ENCODE measurements at regions not wholly inside any gene's neighbourhood (a gene's known extent, or its start where the extent isn't known, plus 50 kb on each side); places are given as distances from the start of the nearest gene placed in this dataset.

DNA sequence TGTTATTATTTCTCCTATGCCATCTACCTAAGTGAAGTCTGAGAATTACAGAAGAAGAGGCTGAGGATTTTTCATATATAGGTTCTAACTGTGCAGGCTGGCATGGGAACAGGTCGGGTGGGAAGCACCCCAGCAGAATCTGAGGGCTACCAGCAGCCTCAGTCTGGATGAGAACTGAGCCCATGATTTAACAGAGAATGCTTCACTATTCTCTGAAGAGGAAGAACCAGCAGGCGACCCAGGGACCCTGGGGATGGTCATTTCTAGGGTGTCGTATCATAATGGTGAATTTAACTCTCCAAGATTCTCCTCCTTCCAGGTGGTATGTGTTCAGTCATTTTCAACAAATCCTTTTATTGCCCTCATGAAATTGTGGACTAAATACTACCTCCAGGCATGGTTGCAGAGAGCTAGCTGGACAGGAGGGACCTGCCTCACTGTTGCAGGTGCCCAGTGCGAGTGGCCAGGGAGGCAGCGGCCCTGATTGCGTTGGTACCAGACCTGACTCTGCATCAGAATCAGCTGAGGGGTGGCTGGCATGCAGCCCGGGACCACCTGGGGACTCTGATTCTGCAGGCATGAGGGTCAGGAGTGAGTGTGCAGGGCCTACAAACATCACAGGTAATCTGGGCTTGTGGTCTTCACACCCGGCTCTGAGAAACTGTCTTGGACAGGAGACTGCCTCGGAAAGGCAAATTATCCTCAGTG lies 272.2 kb downstream of the TSN start:
- peaks cover under 1% of the 10 kb centered on the region for H3K27me3 Mint-ChIP-seq (ENCODE audit: low read depth, unreplicated experiment)
- Histone ChIP-seq H3K36me3 (ENCODE audit: insufficient read depth, low read length) (no peaks in the 10 kb centered on the region), H3K27me3 (ENCODE audit: insufficient read depth, low read length) (no peaks in the 10 kb centered on the region), H3K4me1 (ENCODE audit: insufficient read depth, low read length) (peaks cover 20% of the 10 kb centered on the region), H3K27ac (ENCODE audit: low read depth, low read length) (peak overlapping the region; percentile 54), H3K79me2 (ENCODE audit: insufficient read depth, low read length) (no peaks in the 10 kb centered on the region), H3K9me3 (ENCODE audit: insufficient read depth, low read depth, low read length) (no peaks in the 10 kb centered on the region), H2AFZ (ENCODE audit: low read depth, low read length) (no peak overlapping the region), H3K4me2 (ENCODE audit: low read length) (peak overlapping the region; percentile 62), H3K4me3 (ENCODE audit: insufficient read depth, low read depth, low read length) (no peak overlapping the region), H4K20me1 (ENCODE audit: insufficient read depth, low read length) (no peaks in the 10 kb centered on the region), H3K9ac (ENCODE audit: low read length) (peak overlapping the region; percentile 13)
- DNase-seq (ENCODE audit: low read depth): no peak
- H3K36me3 Mint-ChIP-seq (ENCODE audit: low read depth, unreplicated experiment): no peaks in the 10 kb centered on the region
- H3K9me3 Mint-ChIP-seq (ENCODE audit: unreplicated experiment): no peaks in the 10 kb centered on the region
- no peak for TF ChIP-seq EZH2 (IDR thresholded peaks at IDR 0.05; ENCODE audit: insufficient read depth, low read length)
- TF ChIP-seq, protein P1, sequence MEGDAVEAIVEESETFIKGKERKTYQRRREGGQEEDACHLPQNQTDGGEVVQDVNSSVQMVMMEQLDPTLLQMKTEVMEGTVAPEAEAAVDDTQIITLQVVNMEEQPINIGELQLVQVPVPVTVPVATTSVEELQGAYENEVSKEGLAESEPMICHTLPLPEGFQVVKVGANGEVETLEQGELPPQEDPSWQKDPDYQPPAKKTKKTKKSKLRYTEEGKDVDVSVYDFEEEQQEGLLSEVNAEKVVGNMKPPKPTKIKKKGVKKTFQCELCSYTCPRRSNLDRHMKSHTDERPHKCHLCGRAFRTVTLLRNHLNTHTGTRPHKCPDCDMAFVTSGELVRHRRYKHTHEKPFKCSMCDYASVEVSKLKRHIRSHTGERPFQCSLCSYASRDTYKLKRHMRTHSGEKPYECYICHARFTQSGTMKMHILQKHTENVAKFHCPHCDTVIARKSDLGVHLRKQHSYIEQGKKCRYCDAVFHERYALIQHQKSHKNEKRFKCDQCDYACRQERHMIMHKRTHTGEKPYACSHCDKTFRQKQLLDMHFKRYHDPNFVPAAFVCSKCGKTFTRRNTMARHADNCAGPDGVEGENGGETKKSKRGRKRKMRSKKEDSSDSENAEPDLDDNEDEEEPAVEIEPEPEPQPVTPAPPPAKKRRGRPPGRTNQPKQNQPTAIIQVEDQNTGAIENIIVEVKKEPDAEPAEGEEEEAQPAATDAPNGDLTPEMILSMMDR (IDR thresholded peaks at IDR 0.05; ENCODE audit: insufficient read depth, low read depth, low read length): no peak
- no peak for FAIRE-seq
- H3K4me3 Mint-ChIP-seq (ENCODE audit: unreplicated experiment): no peak overlapping the region
- no peak overlapping the region for H3K27ac Mint-ChIP-seq (ENCODE audit: unreplicated experiment)
- H3K4me1 Mint-ChIP-seq (ENCODE audit: low read depth, unreplicated experiment): peaks cover 20% of the 10 kb centered on the region

DNA sequence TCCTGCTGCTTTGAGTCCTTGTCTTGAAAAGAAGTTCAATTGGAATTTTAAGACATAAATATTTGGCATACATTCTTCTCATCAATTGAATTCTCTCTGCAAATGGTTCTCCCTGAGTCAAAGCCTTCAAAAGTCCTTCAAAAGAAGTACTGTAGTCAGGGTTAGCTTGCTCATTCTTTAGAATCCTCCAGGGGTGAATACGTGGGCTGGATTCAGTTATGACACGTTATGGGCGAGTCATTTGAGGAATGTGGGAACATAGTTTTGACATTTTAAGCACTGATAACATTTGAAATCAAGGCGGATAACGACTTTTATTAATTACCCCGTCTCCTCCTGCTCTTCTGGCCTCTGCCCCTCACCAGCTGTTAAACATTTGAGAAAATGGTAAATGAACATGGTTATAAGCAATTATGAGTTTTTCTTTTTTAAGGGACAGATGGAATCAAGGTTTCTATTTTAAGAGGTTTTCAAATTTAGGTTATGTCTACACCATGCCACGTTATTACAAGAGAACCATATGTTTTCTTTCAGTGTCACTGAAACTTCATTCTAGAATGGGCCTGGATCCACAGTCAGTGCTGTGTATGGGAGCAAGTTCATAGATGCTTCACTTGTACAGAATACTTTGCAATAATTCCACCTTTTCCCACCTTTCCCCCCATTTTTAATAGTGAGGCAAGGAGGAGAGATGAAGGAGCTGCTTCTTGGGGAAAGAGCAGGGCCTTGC lies 273.1 kb downstream of the TSN start:
- DNase-seq (ENCODE audit: low read depth) (peak; percentile 92), FAIRE-seq (peak; percentile 97)
- peak overlapping the region; percentile 60 for H3K27ac Mint-ChIP-seq (ENCODE audit: unreplicated experiment)
- TF ChIP-seq, protein P1 (IDR thresholded peaks at IDR 0.05; ENCODE audit: insufficient read depth, low read depth, low read length): no peak
- TF ChIP-seq EZH2 (IDR thresholded peaks at IDR 0.05; ENCODE audit: insufficient read depth, low read length): no peak
- H3K4me1 Mint-ChIP-seq (ENCODE audit: low read depth, unreplicated experiment): peaks cover 25% of the 10 kb centered on the region
- Histone ChIP-seq H3K9ac (ENCODE audit: low read length) (no peak overlapping the region), H3K36me3 (ENCODE audit: insufficient read depth, low read length) (no peaks in the 10 kb centered on the region), H2AFZ (ENCODE audit: low read depth, low read length) (peak overlapping the region; percentile 8), H3K27me3 (ENCODE audit: insufficient read depth, low read length) (no peaks in the 10 kb centered on the region), H4K20me1 (ENCODE audit: insufficient read depth, low read length) (no peaks in the 10 kb centered on the region), H3K27ac (ENCODE audit: low read depth, low read length) (peak overlapping the region; percentile 54), H3K4me2 (ENCODE audit: low read length) (peak overlapping the region; percentile 62), H3K9me3 (ENCODE audit: insufficient read depth, low read depth, low read length) (no peaks in the 10 kb centered on the region), H3K79me2 (ENCODE audit: insufficient read depth, low read length) (no peaks in the 10 kb centered on the region), H3K4me1 (ENCODE audit: insufficient read depth, low read length) (peaks cover 20% of the 10 kb centered on the region), H3K4me3 (ENCODE audit: insufficient read depth, low read depth, low read length) (no peak overlapping the region)
- H3K4me3 Mint-ChIP-seq (ENCODE audit: unreplicated experiment): no peak overlapping the region
- no peaks in the 10 kb centered on the region for H3K27me3 Mint-ChIP-seq (ENCODE audit: low read depth, unreplicated experiment)
- H3K9me3 Mint-ChIP-seq (ENCODE audit: unreplicated experiment): no peaks in the 10 kb centered on the region
- no peaks in the 10 kb centered on the region for H3K36me3 Mint-ChIP-seq (ENCODE audit: low read depth, unreplicated experiment)

DNA sequence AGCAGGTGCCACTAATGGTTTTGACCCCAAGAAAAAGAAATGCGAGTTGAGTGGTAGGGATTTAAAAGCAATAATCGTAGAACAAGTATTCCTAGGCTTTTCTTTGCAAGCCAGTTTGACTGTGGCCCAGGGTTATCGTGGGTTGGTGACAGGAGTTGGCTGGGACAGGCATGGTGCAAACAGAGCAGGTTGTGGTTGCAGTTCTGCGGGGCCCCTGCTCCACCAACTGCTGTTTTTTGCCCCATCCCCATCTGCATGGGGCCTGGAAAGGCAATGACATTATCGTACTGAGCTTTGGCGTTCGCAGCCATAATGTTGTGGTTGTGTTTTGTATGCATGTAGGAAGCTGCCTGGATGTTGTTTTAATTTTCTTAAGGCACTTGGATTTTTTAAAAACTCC lies 274.0 kb downstream of the TSN start:
- no peak overlapping the region for H3K27ac ChIP-seq (ENCODE audit: low read depth, low read length)
- DNase-seq (ENCODE audit: low read depth): no peak
- no peaks in the 10 kb centered on the region for H3K36me3 ChIP-seq (ENCODE audit: insufficient read depth, low read length)
- no peak overlapping the region for H3K9ac ChIP-seq (ENCODE audit: low read length)
- H3K4me3 ChIP-seq (ENCODE audit: insufficient read depth, low read depth, low read length): no peak overlapping the region
- H3K27me3 ChIP-seq (ENCODE audit: insufficient read depth, low read length): no peaks in the 10 kb centered on the region
- H2AFZ ChIP-seq (ENCODE audit: low read depth, low read length): no peak overlapping the region
- Mint-ChIP-seq H3K27me3 (ENCODE audit: low read depth, unreplicated experiment) (no peaks in the 10 kb centered on the region), H3K36me3 (ENCODE audit: low read depth, unreplicated experiment) (no peaks in the 10 kb centered on the region), H3K27ac (ENCODE audit: unreplicated experiment) (no peak overlapping the region), H3K9me3 (ENCODE audit: unreplicated experiment) (no peaks in the 10 kb centered on the region), H3K4me1 (ENCODE audit: low read depth, unreplicated experiment) (peaks cover 31% of the 10 kb centered on the region), H3K4me3 (ENCODE audit: unreplicated experiment) (no peak overlapping the region)
- TF ChIP-seq, protein P1 (IDR thresholded peaks at IDR 0.05; ENCODE audit: insufficient read depth, low read depth, low read length): no peak
- TF ChIP-seq EZH2 (IDR thresholded peaks at IDR 0.05; ENCODE audit: insufficient read depth, low read length): no peak
- no peak overlapping the region for H3K4me2 ChIP-seq (ENCODE audit: low read length)
- H3K9me3 ChIP-seq (ENCODE audit: insufficient read depth, low read depth, low read length): no peaks in the 10 kb centered on the region
- no peaks in the 10 kb centered on the region for H3K79me2 ChIP-seq (ENCODE audit: insufficient read depth, low read length)
- no peak for FAIRE-seq
- peaks cover 20% of the 10 kb centered on the region for H3K4me1 ChIP-seq (ENCODE audit: insufficient read depth, low read length)
- H4K20me1 ChIP-seq (ENCODE audit: insufficient read depth, low read length): no peaks in the 10 kb centered on the region
